ENCODE measurements at regions not wholly inside any gene's neighbourhood (a gene's known extent, or its start where the extent isn't known, plus 50 kb on each side); places are given as distances from the start of the nearest gene placed in this dataset.

DNA sequence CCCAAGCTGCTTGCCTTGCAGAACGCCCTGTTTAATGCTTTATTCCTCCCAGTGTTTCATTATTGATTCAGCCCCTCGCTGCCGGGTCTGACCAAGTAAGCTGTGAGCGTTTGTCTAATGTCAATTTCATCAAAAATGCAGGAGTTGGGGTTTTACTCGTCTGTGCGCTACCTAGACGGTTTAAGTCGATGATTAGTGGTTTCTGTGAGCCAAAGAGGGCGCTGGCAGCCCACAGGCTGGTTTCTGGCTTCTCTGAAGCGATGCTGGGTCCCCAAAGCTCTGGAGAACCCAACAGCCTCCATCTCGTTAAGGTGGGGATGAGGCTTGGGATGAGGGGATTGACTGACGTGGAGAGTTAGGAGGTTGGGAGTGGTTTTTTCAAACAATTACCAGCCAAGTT is 102.9 kb downstream of the SYF2 start:
- TF ChIP-seq, protein P1, sequence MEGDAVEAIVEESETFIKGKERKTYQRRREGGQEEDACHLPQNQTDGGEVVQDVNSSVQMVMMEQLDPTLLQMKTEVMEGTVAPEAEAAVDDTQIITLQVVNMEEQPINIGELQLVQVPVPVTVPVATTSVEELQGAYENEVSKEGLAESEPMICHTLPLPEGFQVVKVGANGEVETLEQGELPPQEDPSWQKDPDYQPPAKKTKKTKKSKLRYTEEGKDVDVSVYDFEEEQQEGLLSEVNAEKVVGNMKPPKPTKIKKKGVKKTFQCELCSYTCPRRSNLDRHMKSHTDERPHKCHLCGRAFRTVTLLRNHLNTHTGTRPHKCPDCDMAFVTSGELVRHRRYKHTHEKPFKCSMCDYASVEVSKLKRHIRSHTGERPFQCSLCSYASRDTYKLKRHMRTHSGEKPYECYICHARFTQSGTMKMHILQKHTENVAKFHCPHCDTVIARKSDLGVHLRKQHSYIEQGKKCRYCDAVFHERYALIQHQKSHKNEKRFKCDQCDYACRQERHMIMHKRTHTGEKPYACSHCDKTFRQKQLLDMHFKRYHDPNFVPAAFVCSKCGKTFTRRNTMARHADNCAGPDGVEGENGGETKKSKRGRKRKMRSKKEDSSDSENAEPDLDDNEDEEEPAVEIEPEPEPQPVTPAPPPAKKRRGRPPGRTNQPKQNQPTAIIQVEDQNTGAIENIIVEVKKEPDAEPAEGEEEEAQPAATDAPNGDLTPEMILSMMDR (IDR thresholded peaks at IDR 0.05; ENCODE audit: low read depth, low read length, poor library complexity, severe bottlenecking) = no peak
- TF ChIP-seq EZH2phosphoT487 (IDR thresholded peaks at IDR 0.05; ENCODE audit: borderline replicate concordance, low read length) = no peak

Data from DOHH2 (cell line).